ENCODE measurements at regions not wholly inside any gene's neighbourhood (a gene's known extent, or its start where the extent isn't known, plus 50 kb on each side); places are given as distances from the start of the nearest gene placed in this dataset.
"Not testable (repeated sequence)": the region's sequence is repeated elsewhere in the genome, so short reads cannot be mapped to it uniquely, and the experiment has no call there.

GRCh38 chr2:208674919-208675318 is 268.3 kb downstream of the PTH2R start:
- no peak overlapping the region for H3K27ac ChIP-seq
- TF ChIP-seq ZFX (IDR thresholded peaks at IDR 0.05; ENCODE audit: borderline replicate concordance) (no peak), CTCF (IDR thresholded peaks at IDR 0.05) (no peak)

- not testable (repeated sequence) for H3K27ac ChIP-seq
Measured at GRCh38 chr2:208685929-208686328, 279.3 kb downstream of the PTH2R start.

- no peak overlapping the region for H3K27ac ChIP-seq
- no peak for TF ChIP-seq ZFX (IDR thresholded peaks at IDR 0.05; ENCODE audit: borderline replicate concordance)
- TF ChIP-seq CTCF (IDR thresholded peaks at IDR 0.05) = no peak
Measured at GRCh38 chr2:208686665-208687064, 280.1 kb downstream of the PTH2R start.

GRCh38 chr2:208687720-208688119 is 281.1 kb downstream of the PTH2R start:
- H3K27ac ChIP-seq = not testable (repeated sequence)

- H3K27ac ChIP-seq = no peak overlapping the region
- no peak for TF ChIP-seq ZFX (IDR thresholded peaks at IDR 0.05; ENCODE audit: borderline replicate concordance)
- no peak for TF ChIP-seq CTCF (IDR thresholded peaks at IDR 0.05)
Measured at GRCh38 chr2:208698114-208698513, 291.5 kb downstream of the PTH2R start.

- TF ChIP-seq CTCF (IDR thresholded peaks at IDR 0.05) (no peak), ZFX (IDR thresholded peaks at IDR 0.05; ENCODE audit: borderline replicate concordance) (no peak)
- H3K27ac ChIP-seq = no peak overlapping the region
Measured at GRCh38 chr2:208708486-208708885, 301.9 kb downstream of the PTH2R start.

- no peak overlapping the region for H3K27ac ChIP-seq
- TF ChIP-seq ZFX (IDR thresholded peaks at IDR 0.05; ENCODE audit: borderline replicate concordance) (no peak), CTCF (IDR thresholded peaks at IDR 0.05) (no peak)
Measured at GRCh38 chr2:208711598-208711997, 305.0 kb downstream of the PTH2R start.

GRCh38 chr2:208713066-208713745 is 306.6 kb downstream of the PTH2R start:
- no peak overlapping the region for H3K27ac ChIP-seq
- TF ChIP-seq CTCF (IDR thresholded peaks at IDR 0.05) (no peak), ZFX (IDR thresholded peaks at IDR 0.05; ENCODE audit: borderline replicate concordance) (no peak)

Measured in 22Rv1 (cell line).